ENCODE measurements at regions not wholly inside any gene's neighbourhood (a gene's known extent, or its start where the extent isn't known, plus 50 kb on each side); places are given as distances from the start of the nearest gene placed in this dataset.

GRCh38 chr13:71962735-71963134 is 95.7 kb upstream of the DACH1 start:
- H3K27me3 Mint-ChIP-seq, result no peaks in the 10 kb centered on the region
- peaks cover 4% of the 10 kb centered on the region for H3K9me3 Mint-ChIP-seq
- H3K27ac Mint-ChIP-seq, result no peak overlapping the region
- no peaks in the 10 kb centered on the region for H3K4me1 Mint-ChIP-seq (ENCODE audit: low read depth)
- H3K4me3 Mint-ChIP-seq, result no peak overlapping the region
- no peaks in the 10 kb centered on the region for H3K36me3 Mint-ChIP-seq (ENCODE audit: low read depth)

- Mint-ChIP-seq H3K27me3 (no peaks in the 10 kb centered on the region), H3K4me1 (ENCODE audit: low read depth) (no peaks in the 10 kb centered on the region)
These were observed 95.1 kb upstream of the DACH1 start for GRCh38 chr13:71962126-71962525.

GRCh38 chr13:71949441-71949840 is 82.4 kb upstream of the DACH1 start:
- Mint-ChIP-seq H3K27ac (no peak overlapping the region), H3K27me3 (no peaks in the 10 kb centered on the region), H3K4me1 (ENCODE audit: low read depth) (no peaks in the 10 kb centered on the region), H3K9me3 (no peaks in the 10 kb centered on the region), H3K36me3 (ENCODE audit: low read depth) (no peaks in the 10 kb centered on the region), H3K4me3 (no peak overlapping the region)

More at GRCh38 chr13:71962126-71962525, 95.1 kb upstream of the DACH1 start:
- no peak overlapping the region for H3K4me3 Mint-ChIP-seq
- no peaks in the 10 kb centered on the region for H3K36me3 Mint-ChIP-seq (ENCODE audit: low read depth)
- H3K9me3 Mint-ChIP-seq, result peaks cover 4% of the 10 kb centered on the region
- no peak overlapping the region for H3K27ac Mint-ChIP-seq

- Mint-ChIP-seq H3K36me3 (ENCODE audit: low read depth) (no peaks in the 10 kb centered on the region), H3K4me3 (no peak overlapping the region), H3K27ac (no peak overlapping the region), H3K27me3 (no peaks in the 10 kb centered on the region), H3K9me3 (no peaks in the 10 kb centered on the region), H3K4me1 (ENCODE audit: low read depth) (no peaks in the 10 kb centered on the region)
These were observed 72.2 kb upstream of the DACH1 start for GRCh38 chr13:71939186-71939585.

GRCh38 chr13:71935166-71935840 is 68.3 kb upstream of the DACH1 start:
- H3K36me3 Mint-ChIP-seq (ENCODE audit: low read depth), result no peaks in the 10 kb centered on the region
- H3K9me3 Mint-ChIP-seq, result peaks cover 5% of the 10 kb centered on the region
- H3K27me3 Mint-ChIP-seq, result no peaks in the 10 kb centered on the region
- H3K4me1 Mint-ChIP-seq (ENCODE audit: low read depth), result no peaks in the 10 kb centered on the region
- H3K27ac Mint-ChIP-seq, result no peak overlapping the region
- no peak overlapping the region for H3K4me3 Mint-ChIP-seq

GRCh38 chr13:71924931-71925330 is 57.9 kb upstream of the DACH1 start:
- no peak overlapping the region for H3K27ac Mint-ChIP-seq
- no peaks in the 10 kb centered on the region for H3K9me3 Mint-ChIP-seq
- no peak overlapping the region for H3K4me3 Mint-ChIP-seq
- no peaks in the 10 kb centered on the region for H3K36me3 Mint-ChIP-seq (ENCODE audit: low read depth)
- no peaks in the 10 kb centered on the region for H3K4me1 Mint-ChIP-seq (ENCODE audit: low read depth)
- H3K27me3 Mint-ChIP-seq, result no peaks in the 10 kb centered on the region

- no peaks in the 10 kb centered on the region for H3K9me3 Mint-ChIP-seq
- H3K36me3 Mint-ChIP-seq (ENCODE audit: low read depth), result no peaks in the 10 kb centered on the region
- H3K27me3 Mint-ChIP-seq, result no peaks in the 10 kb centered on the region
- no peaks in the 10 kb centered on the region for H3K4me1 Mint-ChIP-seq (ENCODE audit: low read depth)
- H3K4me3 Mint-ChIP-seq, result no peak overlapping the region
- H3K27ac Mint-ChIP-seq, result no peak overlapping the region
These were observed 55.2 kb upstream of the DACH1 start for GRCh38 chr13:71922194-71922593.

Data from stimulated activated naive CD8-positive, alpha-beta T cell treated with anti-CD3 and anti-CD28 coated beads, Interleukin-15, Interleukin-2, amounts not matched to agents 100 ng/mL and 50 ng/mL, for 24 hours (primary cell).